ENCODE measurements at regions not wholly inside any gene's neighbourhood (a gene's known extent, or its start where the extent isn't known, plus 50 kb on each side); places are given as distances from the start of the nearest gene placed in this dataset.
"Not testable (repeated sequence)": the region's sequence is repeated elsewhere in the genome, so short reads cannot be mapped to it uniquely, and the experiment has no call there.

- ChIA-PET POLR2A (no interaction called here), CTCF (interaction anchor here (0.7 to 2.5 kb wide), 4 partner anchors 35 to 307 kb away, joined by 3 to 6 read pairs (median 4); no protein-coding TSS in a partner anchor)
- no peak for DNase-seq (ENCODE audit: low read depth, low spot score)
- no peak overlapping the region for H3K4me3 ChIP-seq (ENCODE audit: low read depth, low read length)
- no peak for TF ChIP-seq CTCF (IDR thresholded peaks at IDR 0.05; ENCODE audit: insufficient read depth, low read length, missing control alignments)
These were observed 97.8 kb upstream of the PCED1B start for GRCh38 chr12:46981622-46982021.

- H3K4me3 ChIP-seq (ENCODE audit: low read depth, low read length): no peak overlapping the region
- POLR2A ChIA-PET: no interaction called here
- CTCF ChIA-PET: interaction anchor here (0.7 to 3.4 kb wide), 19 partner anchors 7 to 912 kb away, joined by 3 to 51 read pairs (median 8); no protein-coding TSS in a partner anchor
These were observed 96.6 kb upstream of the PCED1B start for GRCh38 chr12:46982629-46983392.

GRCh38 chr12:46983393-46983793 lies 96.0 kb upstream of the PCED1B start:
- no peak for TF ChIP-seq CTCF (IDR thresholded peaks at IDR 0.05; ENCODE audit: insufficient read depth, low read length, missing control alignments)
- no peak overlapping the region for H3K4me3 ChIP-seq (ENCODE audit: low read depth, low read length)
- CTCF ChIA-PET: interaction anchor here (0.8 to 3.4 kb wide), 26 partner anchors 8 to 910 kb away, joined by 3 to 51 read pairs (median 8); no protein-coding TSS in a partner anchor
- POLR2A ChIA-PET: no interaction called here
- DNase-seq (ENCODE audit: low read depth, low spot score): no peak

More at GRCh38 chr12:46982629-46983392, 96.6 kb upstream of the PCED1B start:
- DNase-seq (ENCODE audit: low read depth, low spot score): no peak
- TF ChIP-seq CTCF (IDR thresholded peaks at IDR 0.05; ENCODE audit: insufficient read depth, low read length, missing control alignments): no peak

GRCh38 chr12:46983959-46984841 lies 95.2 kb upstream of the PCED1B start:
- peak; percentile 81 for TF ChIP-seq CTCF (IDR thresholded peaks at IDR 0.05; ENCODE audit: insufficient read depth, low read length, missing control alignments)
- DNase-seq (ENCODE audit: low read depth, low spot score): no peak
- CTCF ChIA-PET: interaction anchor here (0.6 to 3.4 kb wide), 40 partner anchors 8 to 912 kb away, joined by 3 to 51 read pairs (median 4); no protein-coding TSS in a partner anchor
- POLR2A ChIA-PET: no interaction called here
- no peak overlapping the region for H3K4me3 ChIP-seq (ENCODE audit: low read depth, low read length)

- no peak for DNase-seq (ENCODE audit: low read depth, low spot score)
These were observed 93.6 kb upstream of the PCED1B start for GRCh38 chr12:46985816-46986215.

GRCh38 chr12:46988122-46988521 lies 91.3 kb upstream of the PCED1B start:
- H3K4me3 ChIP-seq (ENCODE audit: low read depth, low read length); DNase-seq (ENCODE audit: low read depth, low spot score); CTCF ChIA-PET; POLR2A ChIA-PET: not testable (repeated sequence)

More at GRCh38 chr12:46985816-46986215, 93.6 kb upstream of the PCED1B start:
- POLR2A ChIA-PET: no interaction called here
- CTCF ChIA-PET: interaction anchor here (1.0 to 3.4 kb wide), 8 partner anchors 15 to 861 kb away, joined by 3 to 51 read pairs (median 4); no protein-coding TSS in a partner anchor
- no peak for TF ChIP-seq CTCF (IDR thresholded peaks at IDR 0.05; ENCODE audit: insufficient read depth, low read length, missing control alignments)
- H3K4me3 ChIP-seq (ENCODE audit: low read depth, low read length): no peak overlapping the region

Data from AG04449 (cell line).